ENCODE measurements at regions not wholly inside any gene's neighbourhood (a gene's known extent, or its start where the extent isn't known, plus 50 kb on each side); places are given as distances from the start of the nearest gene placed in this dataset.

DNA sequence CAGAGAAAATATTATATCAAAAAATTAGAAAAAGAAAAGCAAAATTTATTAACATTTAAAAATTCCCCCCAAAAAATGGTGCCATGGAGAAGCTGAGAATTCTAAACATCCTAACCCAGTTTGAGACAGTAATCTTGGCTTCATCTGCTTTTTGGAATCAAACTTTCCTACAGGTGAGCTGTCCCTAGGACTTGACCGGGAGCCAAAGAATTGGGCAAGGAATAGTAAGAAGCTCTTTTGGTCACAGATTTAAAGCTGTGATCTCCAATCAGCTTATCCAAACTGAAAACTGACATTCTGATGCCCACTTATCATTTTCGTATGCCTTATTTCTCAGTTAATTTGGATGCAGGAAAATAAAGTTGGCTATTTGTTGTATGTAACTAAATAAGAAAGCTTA lies 457.3 kb upstream of the DMAC1 start (continued):
- TF ChIP-seq HDAC2 (IDR thresholded peaks at IDR 0.05; ENCODE audit: borderline replicate concordance in 1 of 2, low read depth in 2 of 2, low read length in 2 of 2) (no peak), POLR2AphosphoS5 (IDR thresholded peaks at IDR 0.05; ENCODE audit: low read depth, low read length) (no peak)

- no peaks in the 10 kb centered on the region for H3K36me3 ChIP-seq (ENCODE audit: control insufficient read depth in 2 of 4, insufficient read depth in 4 of 4, low read length in 3 of 4)
- no peak overlapping the region for H2AFZ ChIP-seq (ENCODE audit: low read length)
- H3K4me1 ChIP-seq (replicated peaks in 1 of 4; ENCODE audit: control insufficient read depth in 3 of 4, insufficient read depth in 4 of 4, low read length in 3 of 4): no peaks in the 10 kb centered on the region
- no peak overlapping the region for H3K4ac ChIP-seq (replicated peaks; ENCODE audit: insufficient read length, low read depth, low read length)
- H4K20me1 ChIP-seq (replicated peaks in 1 of 2; ENCODE audit: control insufficient read depth in 1 of 2, insufficient read depth in 2 of 2, low read length in 2 of 2): no peaks in the 10 kb centered on the region
- H4K8ac ChIP-seq (ENCODE audit: extremely low read depth, insufficient read depth, low read length): no peak overlapping the region
- no peak overlapping the region for H2BK12ac ChIP-seq (ENCODE audit: low read depth, low read length)
- no peak overlapping the region for H2BK5ac ChIP-seq (ENCODE audit: low read depth, low read length)
- no peak overlapping the region for H4K91ac ChIP-seq (replicated peaks; ENCODE audit: insufficient read length, low read length)
- ChIA-PET POLR2A (ENCODE audit: partially characterized antibody) (no interaction called here), CTCF (ENCODE audit: partially characterized antibody) (no interaction called here)
- no peak for DNase-seq (ENCODE audit: low read depth in 1 of 2, low spot score in 2 of 2)
- no peak overlapping the region for H3K23ac ChIP-seq (ENCODE audit: insufficient read length)
- no peaks in the 10 kb centered on the region for H3K23me2 ChIP-seq (ENCODE audit: low read depth, low read length)
- no peak for FAIRE-seq
- no peak overlapping the region for H3K4me2 ChIP-seq (ENCODE audit: insufficient read depth in 1 of 2, low read depth in 2 of 2, low read length in 2 of 2)
- H2BK20ac ChIP-seq (ENCODE audit: low read length): no peak overlapping the region
- no peak overlapping the region for H3K56ac ChIP-seq (replicated peaks; ENCODE audit: insufficient read length, low read depth, low read length)
- H3K4me3 ChIP-seq (ENCODE audit: extremely low read depth in 1 of 4, insufficient read depth in 2 of 4, low read depth in 3 of 4, low read length in 4 of 4): no peak overlapping the region
- no peak overlapping the region for H3K18ac ChIP-seq (ENCODE audit: extremely low read depth, low read length)
- no peaks in the 10 kb centered on the region for H3K9me3 ChIP-seq (ENCODE audit: insufficient read depth in 2 of 2, low read depth in 1 of 2, low read length in 1 of 2)
- no peak overlapping the region for H2BK15ac ChIP-seq (ENCODE audit: low read length)
- H2AK5ac ChIP-seq (ENCODE audit: low read depth, low read length): no peak overlapping the region
- no peak overlapping the region for H2BK120ac ChIP-seq (replicated peaks; ENCODE audit: low read depth, low read length)
- H3K14ac ChIP-seq (ENCODE audit: insufficient read length): no peak overlapping the region
- H3K9ac ChIP-seq (replicated peaks in 1 of 4; ENCODE audit: extremely low read depth in 1 of 4, low read depth in 3 of 4, low read length in 3 of 4): no peak overlapping the region
- H3K79me1 ChIP-seq (ENCODE audit: low read depth, low read length): no peaks in the 10 kb centered on the region
- no peaks in the 10 kb centered on the region for H3K79me2 ChIP-seq (ENCODE audit: control insufficient read depth in 1 of 2, insufficient read depth in 2 of 2, low read length in 2 of 2)
- TF ChIP-seq MAFK (IDR thresholded peaks at IDR 0.05; ENCODE audit: low read depth, low read length) (peak; percentile 71; the same call in 1 of the 2 replicates), CEBPB (IDR thresholded peaks at IDR 0.05; ENCODE audit: low read depth, low read length) (no peak)
- H4K5ac ChIP-seq (ENCODE audit: insufficient read length, low read depth, low read length): no peak overlapping the region
- H3K27me3 ChIP-seq (replicated peaks in 1 of 4; ENCODE audit: control insufficient read depth in 3 of 4, extremely low read depth in 1 of 4, insufficient read depth in 3 of 4, low read length in 3 of 4): no peaks in the 10 kb centered on the region
- no peak overlapping the region for H3K27ac ChIP-seq (ENCODE audit: low read depth, low read length)
These were observed 456.3 kb upstream of the DMAC1 start for GRCh38 chr9:8255850-8256249.
